H9 (cell line): ENCODE measurements at regions not wholly inside any gene's neighbourhood (a gene's known extent, or its start where the extent isn't known, plus 50 kb on each side); places are given as distances from the start of the nearest gene placed in this dataset.

ENCODE experiments used
- DNase-seq: peaks from one replicate; pipeline ENCODE4 v3.0.0-alpha.2; 2017
- H2AFZ ChIP-seq: one replicate; pipeline ENCODE4 v1.6.1; 2013; ENCODE audit warnings: mild to moderate bottlenecking, low read length, control low read depth, moderate library complexity
- H2AK5ac ChIP-seq: 2 replicates; pipeline ENCODE4 v1.6.1; 2013; ENCODE audit warnings: low read length, control low read depth, mixed read lengths; ENCODE audit not compliant: insufficient read length
- H2BK120ac ChIP-seq: one replicate; pipeline ENCODE4 v1.6.1; 2013; ENCODE audit warnings: low read depth, mild to moderate bottlenecking, low read length, control low read depth, inconsistent platforms; ENCODE audit not compliant: poor library complexity, severe bottlenecking
- H2BK12ac ChIP-seq: 2 replicates; pipeline ENCODE4 v1.6.1; 2013; ENCODE audit warnings: low read length, control low read depth, mixed read lengths, low read depth; ENCODE audit not compliant: insufficient read length
- H2BK15ac ChIP-seq: 2 replicates; pipeline ENCODE4 v1.6.1; 2013; ENCODE audit warnings: low read depth, low read length, control low read depth
- H2BK20ac ChIP-seq: one replicate; pipeline ENCODE4 v1.6.1; 2013; ENCODE audit warnings: low read depth, mild to moderate bottlenecking, low read length, control low read depth, inconsistent platforms; ENCODE audit not compliant: poor library complexity, severe bottlenecking
- H2BK5ac ChIP-seq: 2 replicates; pipeline ENCODE4 v1.6.1; 2013; ENCODE audit warnings: low read length, control low read depth, mixed read lengths; ENCODE audit not compliant: insufficient read length
- H3K14ac ChIP-seq: 2 replicates; pipeline ENCODE4 v1.6.1; 2013; ENCODE audit warnings: low read length, control low read depth; ENCODE audit not compliant: insufficient read depth
- H3K18ac ChIP-seq: 2 replicates; pipeline ENCODE4 v1.6.1; 2013; ENCODE audit warnings: low read depth, mild to moderate bottlenecking, mixed read lengths, low read length, control low read depth; ENCODE audit not compliant: insufficient read length
- H3K23ac ChIP-seq: 2 replicates; pipeline ENCODE4 v1.6.1; 2013; ENCODE audit warnings: low read length, control low read depth, mixed read lengths, low read depth; ENCODE audit not compliant: insufficient read length
- H3K23me2 ChIP-seq: 2 replicates; pipeline ENCODE4 v1.6.1; 2013; ENCODE audit warnings: low read depth, mild to moderate bottlenecking, mixed read lengths, low read length, control low read depth; ENCODE audit not compliant: insufficient read length, poor library complexity, severe bottlenecking
- H3K27ac ChIP-seq: 2 replicates; pipeline ENCODE4 v1.5.1; 2013; ENCODE audit warnings: low read length, control low read depth, mixed read lengths, low read depth; ENCODE audit not compliant: insufficient read length
- H3K27me3 ChIP-seq: 2 replicates; pipeline ENCODE4 v1.6.1; 2013; ENCODE audit warnings: low read length, control low read depth, inconsistent platforms; ENCODE audit not compliant: insufficient read depth
- H3K4ac ChIP-seq: 2 replicates; pipeline ENCODE4 v1.6.1; 2013; ENCODE audit warnings: low read depth, mild to moderate bottlenecking, control low read depth, inconsistent platforms, low read length, moderate library complexity
- H3K4me1 ChIP-seq: 2 replicates; pipeline ENCODE4 v1.6.1; 2013; ENCODE audit warnings: low read length, control low read depth, inconsistent platforms; ENCODE audit not compliant: insufficient read depth
- H3K4me2 ChIP-seq: 2 replicates; pipeline ENCODE4 v1.6.1; 2013; ENCODE audit warnings: low read length, control low read depth, mixed read lengths; ENCODE audit not compliant: insufficient read length, insufficient read depth
- H3K56ac ChIP-seq: 2 replicates; pipeline ENCODE4 v1.6.1; 2013; ENCODE audit warnings: low read depth, mild to moderate bottlenecking, mixed read lengths, low read length, control low read depth; ENCODE audit not compliant: insufficient read length
- H3K79me1 ChIP-seq: 2 replicates; pipeline ENCODE4 v1.6.1; 2013; ENCODE audit warnings: low read depth, mild to moderate bottlenecking, moderate library complexity, low read length, control low read depth, inconsistent platforms; ENCODE audit not compliant: insufficient read depth, poor library complexity, severe bottlenecking
- H3K79me2 ChIP-seq: 2 replicates; pipeline ENCODE4 v1.6.1; 2013; ENCODE audit warnings: low read length, control low read depth, inconsistent platforms; ENCODE audit not compliant: insufficient read depth
- H3K9ac ChIP-seq: 2 replicates; pipeline ENCODE4 v1.6.1; 2013; ENCODE audit warnings: low read length, control low read depth, mixed read lengths; ENCODE audit not compliant: insufficient read length; ENCODE audit errors: extremely low read depth
- H3K9me3 ChIP-seq: one replicate; pipeline ENCODE4 v1.6.1; 2013; ENCODE audit warnings: low read depth, low read length, inconsistent platforms; ENCODE audit not compliant: control insufficient read depth
- H3T11ph ChIP-seq: one replicate; pipeline ENCODE4 v1.6.1; 2013; ENCODE audit warnings: mild to moderate bottlenecking, low read length, control low read depth, inconsistent platforms
- H4K20me1 ChIP-seq: one replicate; pipeline ENCODE4 v1.6.1; 2013; ENCODE audit not compliant: control insufficient read depth, insufficient read length, insufficient read depth
- H4K5ac ChIP-seq: 2 replicates; pipeline ENCODE4 v1.6.1; 2013; ENCODE audit warnings: low read depth, mild to moderate bottlenecking, mixed read lengths, low read length, control low read depth; ENCODE audit not compliant: insufficient read length
- H4K8ac ChIP-seq: replicated peaks from 2 replicates; pipeline ENCODE4 v1.6.1; 2013; ENCODE audit warnings: low read length, control low read depth, mixed read lengths, low read depth; ENCODE audit not compliant: insufficient read length
- H4K91ac ChIP-seq: 2 replicates; pipeline ENCODE4 v1.6.1; 2013; ENCODE audit warnings: low read depth, mild to moderate bottlenecking, moderate library complexity, mixed read lengths, low read length, control low read depth; ENCODE audit not compliant: insufficient read length
- H3K27ac Mint-ChIP-seq, 3 experiments: 2 replicates in 2 of 3; 3 replicates in 1 of 3; pipeline ENCODE4 v1.8.0; 2020 to 2021; ENCODE audit warnings: mixed read lengths in 3 of 3, mild to moderate bottlenecking in 1 of 3, moderate library complexity in 1 of 3
- H3K27me3 Mint-ChIP-seq: 2 replicates; pipeline ENCODE4 v1.8.0; 2021; ENCODE audit warnings: low read depth, mild to moderate bottlenecking, moderate library complexity, mixed read lengths
- H3K36me3 Mint-ChIP-seq, 3 experiments: 2 replicates in 2 of 3; 3 replicates in 1 of 3; pipeline ENCODE4 v1.8.0; 2020 to 2021; ENCODE audit warnings: low read depth in 3 of 3, mixed read lengths in 3 of 3; ENCODE audit not compliant: insufficient read depth in 1 of 3
- H3K4me1 Mint-ChIP-seq, 2 experiments: 2 replicates each; pipeline ENCODE4 v1.8.0; 2020; ENCODE audit warnings: mixed read lengths in 2 of 2
- H3K4me3 Mint-ChIP-seq, 2 experiments: 2 replicates in 1 of 2; 3 replicates in 1 of 2; pipeline ENCODE4 v1.8.0; 2020 to 2021; ENCODE audit warnings: mild to moderate bottlenecking in 2 of 2, mixed read lengths in 2 of 2, moderate library complexity in 1 of 2
- H3K9me3 Mint-ChIP-seq, 2 experiments: 2 replicates in 1 of 2; 3 replicates in 1 of 2; pipeline ENCODE4 v1.8.0; 2020; ENCODE audit warnings: mild to moderate bottlenecking in 2 of 2, mixed read lengths in 2 of 2, moderate library complexity in 1 of 2
- WGBS: extraction: QIAGEN DNeasy Blood & Tissue Kit; methylation state at CpG from one replicate; pipeline ENCODE4 v1.1.7; 2013; ENCODE audit warnings: missing lambda C conversion rate, low lambda C conversion rate, mixed read lengths; ENCODE audit not compliant: insufficient read length; ENCODE audit errors: extremely low coverage; 5-methylcytosine and 5-hydroxymethylcytosine counted together
- TF ChIP-seq, protein P1 (sequence below): fragments of 200-600 bp; sonication (generic); conservative IDR thresholded peaks from 3 replicates; pipeline ENCODE4 v1.8.0; 2021; ENCODE audit warnings: antibody characterized with exemption, mild to moderate bottlenecking

GRCh38 chr21:16740511-16740910, 772.3 kb upstream of the CXADR start:
- H3K27ac ChIP-seq = no peak overlapping the region

More at GRCh38 chr21:16740511-16740910, 772.3 kb upstream of the CXADR start:
- Histone ChIP-seq H4K91ac (no peak overlapping the region), H2BK20ac (no peak overlapping the region), H3K23ac (no peak overlapping the region), H4K8ac (no peak overlapping the region), H3K4ac (no peak overlapping the region), H2BK15ac (no peak overlapping the region), H2AFZ (no peak overlapping the region), H4K20me1 (no peaks in the 10 kb centered on the region), H3K23me2 (no peaks in the 10 kb centered on the region), H3K4me2 (no peak overlapping the region), H4K5ac (no peak overlapping the region), H3K9ac (no peak overlapping the region), H3K9me3 (no peaks in the 10 kb centered on the region), H3K56ac (no peak overlapping the region), H3K18ac (no peak overlapping the region), H3K27me3 (no peaks in the 10 kb centered on the region), H3K79me1 (no peaks in the 10 kb centered on the region), H2BK12ac (no peak overlapping the region), H3K14ac (no peak overlapping the region), H2AK5ac (no peak overlapping the region), H3T11ph (no peak overlapping the region), H3K4me1 (no peaks in the 10 kb centered on the region), H2BK5ac (no peak overlapping the region), H3K79me2 (no peaks in the 10 kb centered on the region), H2BK120ac (no peak overlapping the region)
- Mint-ChIP-seq H3K4me1 (peaks cover 2 to 3% of the 10 kb centered on the region in 2 experiments; a peak in 2 of 4 replicates), H3K27ac (no peak overlapping the region), H3K9me3 (peaks cover 5 to 6% of the 10 kb centered on the region in 2 experiments; a peak in 3 of 5 replicates), H3K27me3 (no peaks in the 10 kb centered on the region), H3K36me3 (peaks cover 0 to 6% (median 0%) of the 10 kb centered on the region in 3 experiments; a peak in 2 of 7 replicates), H3K4me3 (no peak overlapping the region)
- TF ChIP-seq, protein P1, sequence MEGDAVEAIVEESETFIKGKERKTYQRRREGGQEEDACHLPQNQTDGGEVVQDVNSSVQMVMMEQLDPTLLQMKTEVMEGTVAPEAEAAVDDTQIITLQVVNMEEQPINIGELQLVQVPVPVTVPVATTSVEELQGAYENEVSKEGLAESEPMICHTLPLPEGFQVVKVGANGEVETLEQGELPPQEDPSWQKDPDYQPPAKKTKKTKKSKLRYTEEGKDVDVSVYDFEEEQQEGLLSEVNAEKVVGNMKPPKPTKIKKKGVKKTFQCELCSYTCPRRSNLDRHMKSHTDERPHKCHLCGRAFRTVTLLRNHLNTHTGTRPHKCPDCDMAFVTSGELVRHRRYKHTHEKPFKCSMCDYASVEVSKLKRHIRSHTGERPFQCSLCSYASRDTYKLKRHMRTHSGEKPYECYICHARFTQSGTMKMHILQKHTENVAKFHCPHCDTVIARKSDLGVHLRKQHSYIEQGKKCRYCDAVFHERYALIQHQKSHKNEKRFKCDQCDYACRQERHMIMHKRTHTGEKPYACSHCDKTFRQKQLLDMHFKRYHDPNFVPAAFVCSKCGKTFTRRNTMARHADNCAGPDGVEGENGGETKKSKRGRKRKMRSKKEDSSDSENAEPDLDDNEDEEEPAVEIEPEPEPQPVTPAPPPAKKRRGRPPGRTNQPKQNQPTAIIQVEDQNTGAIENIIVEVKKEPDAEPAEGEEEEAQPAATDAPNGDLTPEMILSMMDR = no peak
- no peak for DNase-seq
- WGBS = no CpG with 5 or more reads among the region's 8 CpGs
